ENCODE measurements at regions not wholly inside any gene's neighbourhood (a gene's known extent, or its start where the extent isn't known, plus 50 kb on each side); places are given as distances from the start of the nearest gene placed in this dataset.

GRCh38 chr18:41886126-41886807 is 68.8 kb upstream of the PIK3C3 start:
- H3K27ac ChIP-seq (ENCODE audit: low read depth, low read length, poor library complexity, severe bottlenecking), result no peak overlapping the region
- no peaks in the 10 kb centered on the region for H3K79me2 ChIP-seq (ENCODE audit: insufficient read depth, low read depth, low read length)
- no peaks in the 10 kb centered on the region for H3K9me3 ChIP-seq (ENCODE audit: low read length)
- H3K4me1 ChIP-seq (ENCODE audit: insufficient read depth, low read length, poor library complexity, severe bottlenecking), result no peaks in the 10 kb centered on the region
- H3K36me3 ChIP-seq (ENCODE audit: insufficient read depth, low read length), result no peaks in the 10 kb centered on the region
- intact Hi-C loops (cut with micrococcal nuclease; ENCODE audit: unreplicated experiment), result no loop called here
- H4K20me1 ChIP-seq (ENCODE audit: insufficient read depth, low read length), result no peaks in the 10 kb centered on the region
- H3K9me2 ChIP-seq (ENCODE audit: insufficient read depth, low read length), result no peaks in the 10 kb centered on the region
- DNase-seq (ENCODE audit: low spot score), result no peak
- POLR2A ChIA-PET, result no interaction called here
- TF ChIP-seq EZH2phosphoT487 (IDR thresholded peaks at IDR 0.05; ENCODE audit: borderline replicate concordance, low read depth, low read length) (no peak), CTCF (conservative IDR thresholded peaks at IDR 0.05; ENCODE audit: low read length) (no peak)
- H2AFZ ChIP-seq (ENCODE audit: low read length), result no peak overlapping the region
- no peak overlapping the region for H3K4me3 ChIP-seq (ENCODE audit: low read depth, low read length, poor library complexity, severe bottlenecking)
- no peak overlapping the region for H3K4me2 ChIP-seq (ENCODE audit: low read length)
- CTCF ChIA-PET (ENCODE audit: unreplicated experiment), result no interaction called here
- BruUV-seq (replicated peaks), result no TSS peak

GRCh38 chr18:41881285-41881684 is 73.7 kb upstream of the PIK3C3 start:
- Histone ChIP-seq H3K9me2 (ENCODE audit: insufficient read depth, low read length) (no peaks in the 10 kb centered on the region), H4K20me1 (ENCODE audit: insufficient read depth, low read length) (no peaks in the 10 kb centered on the region)
- POLR2A ChIA-PET, result no interaction called here

More at GRCh38 chr18:41881285-41881684, 73.7 kb upstream of the PIK3C3 start:
- Histone ChIP-seq H3K27ac (ENCODE audit: low read depth, low read length, poor library complexity, severe bottlenecking) (no peak overlapping the region), H3K79me2 (ENCODE audit: insufficient read depth, low read depth, low read length) (no peaks in the 10 kb centered on the region), H2AFZ (ENCODE audit: low read length) (no peak overlapping the region), H3K4me1 (ENCODE audit: insufficient read depth, low read length, poor library complexity, severe bottlenecking) (no peaks in the 10 kb centered on the region), H3K4me2 (ENCODE audit: low read length) (no peak overlapping the region), H3K36me3 (ENCODE audit: insufficient read depth, low read length) (no peaks in the 10 kb centered on the region), H3K4me3 (ENCODE audit: low read depth, low read length, poor library complexity, severe bottlenecking) (no peak overlapping the region), H3K9me3 (ENCODE audit: low read length) (no peaks in the 10 kb centered on the region)
- CTCF ChIA-PET (ENCODE audit: unreplicated experiment), result no interaction called here
- DNase-seq (ENCODE audit: low spot score), result no peak
- no peak for TF ChIP-seq CTCF (conservative IDR thresholded peaks at IDR 0.05; ENCODE audit: low read length)
- no peak for TF ChIP-seq EZH2phosphoT487 (IDR thresholded peaks at IDR 0.05; ENCODE audit: borderline replicate concordance, low read depth, low read length)
- intact Hi-C loops (cut with micrococcal nuclease; ENCODE audit: unreplicated experiment), result no loop called here
- no TSS peak for BruUV-seq (replicated peaks)
